ENCODE measurements at regions not wholly inside any gene's neighbourhood (a gene's known extent, or its start where the extent isn't known, plus 50 kb on each side); places are given as distances from the start of the nearest gene placed in this dataset.
"Not testable (repeated sequence)": the region's sequence is repeated elsewhere in the genome, so short reads cannot be mapped to it uniquely, and the experiment has no call there.

GRCh38 chr14:99995700-99996356 is 69.4 kb upstream of the EVL start:
- TF ChIP-seq CTCF (IDR thresholded peaks at IDR 0.05), result peak; percentile 87
- Histone ChIP-seq H3K36me3 (no peaks in the 10 kb centered on the region), H3K27ac (no peak overlapping the region), H3K4me3 (ENCODE audit: low read depth in 1 of 2, low read length in 1 of 2) (no peak overlapping the region), H3K4me1 (ENCODE audit: control insufficient read depth in 1 of 2, insufficient read depth in 1 of 2, low read depth in 1 of 2, low read length in 1 of 2) (no peaks in the 10 kb centered on the region), H3K27me3 (no peaks in the 10 kb centered on the region), H3K9me3 (no peaks in the 10 kb centered on the region)

- Histone ChIP-seq H3K4me3 (ENCODE audit: low read depth in 1 of 2, low read length in 1 of 2) (no peak overlapping the region), H3K27ac (no peak overlapping the region), H3K9me3 (no peaks in the 10 kb centered on the region), H3K4me1 (ENCODE audit: control insufficient read depth in 1 of 2, insufficient read depth in 1 of 2, low read depth in 1 of 2, low read length in 1 of 2) (no peaks in the 10 kb centered on the region), H3K27me3 (no peaks in the 10 kb centered on the region), H3K36me3 (no peaks in the 10 kb centered on the region)
- no peak for TF ChIP-seq CTCF (IDR thresholded peaks at IDR 0.05)
These were observed 68.2 kb upstream of the EVL start for GRCh38 chr14:99996951-99997571.

GRCh38 chr14:100000398-100000797 is 64.8 kb upstream of the EVL start:
- not testable (repeated sequence) for H3K36me3 ChIP-seq; H3K4me3 ChIP-seq (ENCODE audit: low read depth in 1 of 2, low read length in 1 of 2); H3K4me1 ChIP-seq (ENCODE audit: control insufficient read depth in 1 of 2, insufficient read depth in 1 of 2, low read depth in 1 of 2, low read length in 1 of 2); H3K27ac ChIP-seq; H3K27me3 ChIP-seq; H3K9me3 ChIP-seq

GRCh38 chr14:100004392-100004791 is 60.8 kb upstream of the EVL start:
- Histone ChIP-seq H3K9me3 (no peaks in the 10 kb centered on the region), H3K36me3 (no peaks in the 10 kb centered on the region), H3K27me3 (peaks cover 15% of the 10 kb centered on the region), H3K4me3 (ENCODE audit: low read depth in 1 of 2, low read length in 1 of 2) (no peak overlapping the region), H3K27ac (no peak overlapping the region), H3K4me1 (ENCODE audit: control insufficient read depth in 1 of 2, insufficient read depth in 1 of 2, low read depth in 1 of 2, low read length in 1 of 2) (no peaks in the 10 kb centered on the region)
- TF ChIP-seq CTCF (IDR thresholded peaks at IDR 0.05), result no peak

GRCh38 chr14:100007254-100007653 is 58.0 kb upstream of the EVL start:
- TF ChIP-seq CTCF (IDR thresholded peaks at IDR 0.05), result no peak
- Histone ChIP-seq H3K9me3 (no peaks in the 10 kb centered on the region), H3K4me3 (ENCODE audit: low read depth in 1 of 2, low read length in 1 of 2) (no peak overlapping the region), H3K4me1 (ENCODE audit: control insufficient read depth in 1 of 2, insufficient read depth in 1 of 2, low read depth in 1 of 2, low read length in 1 of 2) (no peaks in the 10 kb centered on the region), H3K36me3 (no peaks in the 10 kb centered on the region), H3K27ac (no peak overlapping the region), H3K27me3 (peaks cover 15% of the 10 kb centered on the region)

GRCh38 chr14:100009802-100010201 is 55.4 kb upstream of the EVL start:
- not testable (repeated sequence) for H3K4me3 ChIP-seq (ENCODE audit: low read depth in 1 of 2, low read length in 1 of 2); H3K27ac ChIP-seq; H3K9me3 ChIP-seq

More at GRCh38 chr14:100009802-100010201, 55.4 kb upstream of the EVL start:
- not testable (repeated sequence) for H3K36me3 ChIP-seq; H3K4me1 ChIP-seq (ENCODE audit: control insufficient read depth in 1 of 2, insufficient read depth in 1 of 2, low read depth in 1 of 2, low read length in 1 of 2)
- peaks cover 15% of the 10 kb centered on the region for H3K27me3 ChIP-seq
